ENCODE measurements at regions not wholly inside any gene's neighbourhood (a gene's known extent, or its start where the extent isn't known, plus 50 kb on each side); places are given as distances from the start of the nearest gene placed in this dataset.

DNA sequence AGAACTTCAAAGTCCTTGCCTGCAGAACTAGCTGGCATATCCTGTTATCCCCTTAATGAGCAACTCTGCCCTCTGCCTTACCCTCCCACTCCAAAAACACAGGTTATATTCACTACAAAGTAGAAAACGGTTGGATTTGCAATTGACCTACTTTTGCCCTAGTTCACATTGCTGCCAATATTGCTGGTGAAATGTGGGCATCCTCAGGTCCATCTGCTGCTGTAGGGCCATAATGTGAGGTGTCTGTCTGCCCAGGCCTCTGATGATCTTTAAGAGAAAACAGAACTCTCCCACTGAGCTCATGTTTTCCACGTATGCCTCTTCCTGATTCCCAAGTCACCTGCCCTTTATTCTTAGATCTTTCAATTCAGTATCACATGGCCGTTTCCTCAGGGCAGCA, 294.0 kb upstream of the CDH20 start:
- Mint-ChIP-seq H3K4me3 (ENCODE audit: low read depth) (no peak overlapping the region), H3K36me3 (ENCODE audit: insufficient read depth) (no peaks in the 10 kb centered on the region), H3K27ac (no peak overlapping the region), H3K27me3 (no peaks in the 10 kb centered on the region), H3K9me3 (ENCODE audit: low read depth) (no peaks in the 10 kb centered on the region), H3K4me1 (ENCODE audit: low read depth) (no peaks in the 10 kb centered on the region)
- TF ChIP-seq, protein P1, sequence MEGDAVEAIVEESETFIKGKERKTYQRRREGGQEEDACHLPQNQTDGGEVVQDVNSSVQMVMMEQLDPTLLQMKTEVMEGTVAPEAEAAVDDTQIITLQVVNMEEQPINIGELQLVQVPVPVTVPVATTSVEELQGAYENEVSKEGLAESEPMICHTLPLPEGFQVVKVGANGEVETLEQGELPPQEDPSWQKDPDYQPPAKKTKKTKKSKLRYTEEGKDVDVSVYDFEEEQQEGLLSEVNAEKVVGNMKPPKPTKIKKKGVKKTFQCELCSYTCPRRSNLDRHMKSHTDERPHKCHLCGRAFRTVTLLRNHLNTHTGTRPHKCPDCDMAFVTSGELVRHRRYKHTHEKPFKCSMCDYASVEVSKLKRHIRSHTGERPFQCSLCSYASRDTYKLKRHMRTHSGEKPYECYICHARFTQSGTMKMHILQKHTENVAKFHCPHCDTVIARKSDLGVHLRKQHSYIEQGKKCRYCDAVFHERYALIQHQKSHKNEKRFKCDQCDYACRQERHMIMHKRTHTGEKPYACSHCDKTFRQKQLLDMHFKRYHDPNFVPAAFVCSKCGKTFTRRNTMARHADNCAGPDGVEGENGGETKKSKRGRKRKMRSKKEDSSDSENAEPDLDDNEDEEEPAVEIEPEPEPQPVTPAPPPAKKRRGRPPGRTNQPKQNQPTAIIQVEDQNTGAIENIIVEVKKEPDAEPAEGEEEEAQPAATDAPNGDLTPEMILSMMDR (IDR thresholded peaks at IDR 0.05; ENCODE audit: unreplicated experiment) = no peak
- no peak for DNase-seq (ENCODE audit: low spot score, unreplicated experiment)

DNA sequence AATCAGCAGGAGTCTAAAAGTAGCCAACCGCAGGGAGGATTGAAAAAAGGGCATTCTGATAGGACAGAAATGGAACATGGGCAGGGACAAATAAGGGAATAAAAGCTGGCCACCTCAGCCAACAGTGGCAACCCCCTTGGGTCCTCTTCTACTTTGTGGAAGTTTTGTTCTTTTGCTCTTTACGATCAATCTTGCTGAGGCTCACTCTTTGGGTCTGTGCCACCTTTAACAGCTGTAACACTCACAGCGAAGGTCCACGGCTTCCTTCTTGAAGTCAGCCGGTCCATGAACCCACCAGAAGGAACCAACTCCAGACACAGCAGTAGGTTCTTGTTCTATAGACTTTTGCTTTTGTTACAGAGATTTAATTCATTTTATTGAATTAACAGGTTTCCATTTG, 285.4 kb upstream of the CDH20 start:
- Mint-ChIP-seq H3K9me3 (ENCODE audit: low read depth) (peaks cover 7% of the 10 kb centered on the region), H3K27ac (no peak overlapping the region), H3K4me1 (ENCODE audit: low read depth) (no peaks in the 10 kb centered on the region), H3K27me3 (no peaks in the 10 kb centered on the region), H3K36me3 (ENCODE audit: insufficient read depth) (no peaks in the 10 kb centered on the region), H3K4me3 (ENCODE audit: low read depth) (no peak overlapping the region)
- DNase-seq (ENCODE audit: low spot score, unreplicated experiment) = no peak
- TF ChIP-seq, protein P1 (IDR thresholded peaks at IDR 0.05; ENCODE audit: unreplicated experiment) = no peak

DNA sequence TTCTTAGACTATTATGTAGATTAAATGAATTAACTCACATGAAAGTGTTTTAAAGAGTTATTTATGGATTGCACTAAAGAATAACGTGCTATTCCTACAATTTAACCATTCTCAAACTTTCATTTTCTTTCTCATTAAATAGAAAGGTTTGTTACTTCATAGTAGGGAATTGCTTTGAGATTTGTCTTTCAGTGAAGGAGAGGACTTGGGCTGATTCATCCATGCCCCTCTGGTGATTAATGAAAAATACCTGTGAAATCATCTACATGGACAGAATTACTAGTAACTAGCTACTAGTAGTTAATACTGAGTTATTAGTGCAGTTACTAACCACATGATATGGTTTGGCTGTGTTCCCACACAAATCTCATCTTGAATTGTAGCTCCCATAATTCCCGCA, 275.8 kb upstream of the CDH20 start:
- TF ChIP-seq, protein P1 (IDR thresholded peaks at IDR 0.05; ENCODE audit: unreplicated experiment) = no peak
- no peak for DNase-seq (ENCODE audit: low spot score, unreplicated experiment)
- Mint-ChIP-seq H3K36me3 (ENCODE audit: insufficient read depth) (no peaks in the 10 kb centered on the region), H3K4me3 (ENCODE audit: low read depth) (no peak overlapping the region), H3K4me1 (ENCODE audit: low read depth) (no peaks in the 10 kb centered on the region), H3K27ac (no peak overlapping the region), H3K9me3 (ENCODE audit: low read depth) (no peaks in the 10 kb centered on the region), H3K27me3 (no peaks in the 10 kb centered on the region)

DNA sequence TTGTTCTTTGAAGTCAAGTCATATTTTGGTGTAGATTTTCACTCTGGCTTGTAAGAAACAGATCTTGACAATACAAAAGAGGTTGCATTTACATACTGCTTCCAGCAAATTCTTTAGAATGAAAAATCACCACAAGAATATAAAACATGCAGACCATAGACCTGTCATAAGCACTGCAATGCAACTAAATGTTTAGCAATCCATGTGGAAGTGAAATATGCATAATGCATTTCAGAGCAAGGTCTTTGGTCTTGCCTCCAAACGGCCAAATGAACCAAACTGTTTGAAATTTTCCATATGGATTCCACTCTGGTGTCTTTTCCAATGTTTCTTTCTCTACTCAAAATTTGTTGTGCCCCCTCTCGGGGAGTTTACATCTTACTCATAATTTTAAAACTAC, 271.0 kb upstream of the CDH20 start:
- Mint-ChIP-seq H3K27me3 (no peaks in the 10 kb centered on the region), H3K36me3 (ENCODE audit: insufficient read depth) (no peaks in the 10 kb centered on the region), H3K9me3 (ENCODE audit: low read depth) (no peaks in the 10 kb centered on the region), H3K4me3 (ENCODE audit: low read depth) (no peak overlapping the region), H3K4me1 (ENCODE audit: low read depth) (no peaks in the 10 kb centered on the region), H3K27ac (no peak overlapping the region)
- TF ChIP-seq, protein P1 (IDR thresholded peaks at IDR 0.05; ENCODE audit: unreplicated experiment) = no peak
- DNase-seq (ENCODE audit: low spot score, unreplicated experiment) = no peak

DNA sequence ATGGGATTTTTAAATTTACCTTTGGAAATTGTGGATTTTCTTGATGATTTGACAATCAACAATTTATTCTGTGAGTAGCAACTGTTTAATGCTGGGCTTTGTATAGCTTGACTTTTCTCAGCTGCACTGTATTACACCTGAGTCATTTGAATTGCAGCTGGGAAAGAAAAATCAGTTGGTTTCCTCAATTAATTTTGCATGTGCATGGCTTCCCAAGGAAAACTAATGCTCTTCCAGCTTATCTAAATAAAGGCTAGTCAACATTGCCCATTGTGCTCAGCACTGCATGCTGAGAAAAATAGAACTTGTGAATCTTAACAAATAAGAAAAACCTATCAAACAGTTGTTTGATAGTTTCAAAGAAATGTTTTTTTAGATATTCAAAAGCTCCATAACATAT, 268.3 kb upstream of the CDH20 start:
- H3K4me3 Mint-ChIP-seq (ENCODE audit: low read depth) = no peak overlapping the region
- TF ChIP-seq, protein P1 (IDR thresholded peaks at IDR 0.05; ENCODE audit: unreplicated experiment) = no peak

More for the DNA sequence above, 268.3 kb upstream of the CDH20 start:
- H3K27ac Mint-ChIP-seq = no peak overlapping the region
- no peaks in the 10 kb centered on the region for H3K36me3 Mint-ChIP-seq (ENCODE audit: insufficient read depth)
- H3K27me3 Mint-ChIP-seq = no peaks in the 10 kb centered on the region
- no peaks in the 10 kb centered on the region for H3K9me3 Mint-ChIP-seq (ENCODE audit: low read depth)
- no peaks in the 10 kb centered on the region for H3K4me1 Mint-ChIP-seq (ENCODE audit: low read depth)
- DNase-seq (ENCODE audit: low spot score, unreplicated experiment) = no peak
